Thyroid gland (tissue), 4 donors: ENCODE measurements at regions not wholly inside any gene's neighbourhood (a gene's known extent, or its start where the extent isn't known, plus 50 kb on each side); places are given as distances from the start of the nearest gene placed in this dataset.

Experiments used
- POLR2A ChIP-seq, 2 donors: fragments of 450-650 bp; IDR thresholded peaks; one replicate each; pipeline ENCODE4 v1.6.1; 2017; ENCODE audit warnings: antibody characterized with exemption in 2 of 2, mild to moderate bottlenecking in 2 of 2, moderate library complexity in 1 of 2
- TF ChIP-seq, protein P1 (sequence below), 6 experiments: fragments of 200-600 bp in 3 of 6; fragments of 450-650 bp in 3 of 6; sonication (generic) in 3 of 6; IDR thresholded peaks; one replicate each; pipeline ENCODE4 v1.5.1; 2016 to 2019; ENCODE audit warnings: antibody characterized with exemption in 6 of 6, mild to moderate bottlenecking in 2 of 6, inconsistent platforms in 1 of 6, moderate library complexity in 1 of 6

DNA sequence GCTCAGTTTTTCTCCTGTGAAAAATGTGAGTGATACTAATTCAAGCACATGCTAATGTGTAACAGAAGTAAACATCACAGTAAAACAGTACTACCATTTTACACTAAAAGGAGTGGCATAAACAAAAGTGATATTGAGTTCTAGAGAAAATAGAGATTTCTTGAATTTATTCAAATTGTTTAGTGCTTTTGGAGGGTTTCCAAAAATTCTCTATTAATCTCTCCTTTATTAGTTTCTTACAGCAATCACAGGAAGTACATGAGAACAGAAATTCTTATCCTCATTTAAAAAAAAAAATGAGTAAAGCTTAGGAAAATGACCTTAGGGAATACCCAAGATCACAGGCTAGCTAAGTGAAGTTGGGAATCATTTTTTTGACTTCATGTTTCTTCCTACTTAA, 459.7 kb upstream of the GALNTL6 start:
- TF ChIP-seq, protein P1, sequence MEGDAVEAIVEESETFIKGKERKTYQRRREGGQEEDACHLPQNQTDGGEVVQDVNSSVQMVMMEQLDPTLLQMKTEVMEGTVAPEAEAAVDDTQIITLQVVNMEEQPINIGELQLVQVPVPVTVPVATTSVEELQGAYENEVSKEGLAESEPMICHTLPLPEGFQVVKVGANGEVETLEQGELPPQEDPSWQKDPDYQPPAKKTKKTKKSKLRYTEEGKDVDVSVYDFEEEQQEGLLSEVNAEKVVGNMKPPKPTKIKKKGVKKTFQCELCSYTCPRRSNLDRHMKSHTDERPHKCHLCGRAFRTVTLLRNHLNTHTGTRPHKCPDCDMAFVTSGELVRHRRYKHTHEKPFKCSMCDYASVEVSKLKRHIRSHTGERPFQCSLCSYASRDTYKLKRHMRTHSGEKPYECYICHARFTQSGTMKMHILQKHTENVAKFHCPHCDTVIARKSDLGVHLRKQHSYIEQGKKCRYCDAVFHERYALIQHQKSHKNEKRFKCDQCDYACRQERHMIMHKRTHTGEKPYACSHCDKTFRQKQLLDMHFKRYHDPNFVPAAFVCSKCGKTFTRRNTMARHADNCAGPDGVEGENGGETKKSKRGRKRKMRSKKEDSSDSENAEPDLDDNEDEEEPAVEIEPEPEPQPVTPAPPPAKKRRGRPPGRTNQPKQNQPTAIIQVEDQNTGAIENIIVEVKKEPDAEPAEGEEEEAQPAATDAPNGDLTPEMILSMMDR (IDR thresholded peaks at IDR 0.05), result no peak
- TF ChIP-seq POLR2A (IDR thresholded peaks at IDR 0.05), result no peak
